Stimulated activated CD8-positive, alpha-beta memory T cell treated with anti-CD3 and anti-CD28 coated beads, Interleukin-12 subunit alpha, Interleukin-12 subunit beta, amount 100 ng/mL, for 4 hours (primary cell): ENCODE measurements at regions not wholly inside any gene's neighbourhood (a gene's known extent, or its start where the extent isn't known, plus 50 kb on each side); places are given as distances from the start of the nearest gene placed in this dataset.
"Not testable (repeated sequence)": the region's sequence is repeated elsewhere in the genome, so short reads cannot be mapped to it uniquely, and the experiment has no call there.

Source experiments
- DNase-seq: peaks from one replicate; pipeline ENCODE4 v3.0.0-alpha.2; 2020; ENCODE audit warnings: low read depth

DNA sequence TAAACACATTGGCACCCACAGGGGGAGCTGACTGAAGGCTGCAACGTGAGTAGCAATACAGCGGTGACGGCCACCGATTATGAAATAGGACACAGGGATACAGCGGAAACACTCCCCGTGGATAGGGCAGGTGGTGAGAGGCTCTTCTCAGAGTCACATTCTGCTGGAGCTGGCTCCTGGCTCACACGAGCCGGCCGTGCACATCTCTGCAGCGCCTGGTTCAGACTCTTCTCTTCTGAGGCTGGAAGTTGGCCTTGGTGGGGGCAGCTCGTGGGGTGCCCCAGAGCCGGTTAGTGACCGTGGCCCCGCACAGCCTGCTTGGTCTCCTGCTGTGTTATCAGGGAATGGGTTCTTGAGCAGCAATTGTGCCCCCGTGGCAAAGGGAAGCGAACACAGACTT, 61.3 kb upstream of the EN2 start:
- DNase-seq: no peak

DNA sequence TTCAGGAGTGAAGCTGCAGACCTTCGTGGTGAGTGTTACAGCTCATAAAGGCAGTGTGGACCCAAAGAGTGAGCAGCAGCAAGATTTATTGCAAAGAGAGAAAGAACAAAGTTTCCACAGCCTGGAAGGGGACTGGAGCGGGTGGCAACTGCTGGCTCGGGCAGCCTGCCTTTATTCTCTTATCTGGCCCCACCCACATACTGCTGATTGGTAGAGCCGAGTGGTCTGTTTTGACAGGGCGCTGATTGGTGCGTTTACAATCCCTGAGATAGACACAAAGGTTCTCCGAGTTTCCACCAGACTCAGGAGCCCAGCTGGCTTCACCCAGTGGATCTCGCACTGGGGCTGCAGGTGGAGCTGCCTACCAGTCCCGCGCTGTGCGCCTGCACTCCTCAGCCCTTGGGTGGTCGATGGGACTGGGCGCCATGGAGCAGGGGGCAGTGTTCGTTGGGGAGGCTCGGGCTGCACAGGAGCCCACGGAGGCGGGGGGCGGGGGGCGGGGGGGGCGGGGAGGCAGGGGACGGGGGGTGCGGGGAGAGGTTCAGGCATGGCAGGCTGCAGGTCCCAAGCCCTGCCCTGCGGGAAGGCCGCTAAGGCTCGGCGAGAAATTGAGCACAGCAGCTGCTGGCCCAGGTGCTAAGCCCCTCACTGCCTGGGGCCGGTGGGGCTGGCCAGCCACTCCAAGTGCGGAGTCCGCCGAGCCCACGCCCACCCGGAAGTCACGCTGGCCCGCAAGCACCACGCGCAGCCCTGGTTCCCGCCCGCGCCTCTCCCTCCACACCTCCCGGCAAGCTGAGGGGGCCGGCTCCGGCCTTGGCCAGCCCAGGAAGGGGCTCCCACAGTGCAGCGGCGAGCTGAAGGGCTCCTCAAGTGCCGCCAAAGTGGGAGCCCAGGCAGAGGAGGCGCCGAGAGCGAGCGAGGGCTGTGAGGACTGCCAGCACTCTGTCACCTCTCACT, 59.9 kb upstream of the EN2 start:
- not testable (repeated sequence) for DNase-seq

DNA sequence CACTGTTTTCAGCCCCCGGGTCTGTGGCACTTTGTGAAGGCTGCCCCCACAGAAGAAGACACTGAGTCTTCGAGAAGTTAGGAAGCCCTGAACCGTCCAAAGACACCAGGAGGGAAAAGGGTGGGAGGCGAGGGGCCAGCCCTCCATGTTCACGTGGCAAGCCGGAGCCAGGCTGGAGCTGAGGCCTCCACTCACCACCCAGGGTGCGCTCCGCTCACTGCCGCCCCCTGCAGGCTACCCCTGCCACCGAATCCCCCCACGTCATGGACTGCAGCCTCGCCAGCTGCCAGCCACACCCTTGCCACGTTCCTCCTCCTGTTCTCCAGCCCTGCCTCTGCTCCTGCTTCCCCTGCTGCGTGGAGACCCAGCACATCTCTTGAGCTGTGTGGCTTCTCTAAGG, 59.0 kb upstream of the EN2 start:
- no peak for DNase-seq

DNA sequence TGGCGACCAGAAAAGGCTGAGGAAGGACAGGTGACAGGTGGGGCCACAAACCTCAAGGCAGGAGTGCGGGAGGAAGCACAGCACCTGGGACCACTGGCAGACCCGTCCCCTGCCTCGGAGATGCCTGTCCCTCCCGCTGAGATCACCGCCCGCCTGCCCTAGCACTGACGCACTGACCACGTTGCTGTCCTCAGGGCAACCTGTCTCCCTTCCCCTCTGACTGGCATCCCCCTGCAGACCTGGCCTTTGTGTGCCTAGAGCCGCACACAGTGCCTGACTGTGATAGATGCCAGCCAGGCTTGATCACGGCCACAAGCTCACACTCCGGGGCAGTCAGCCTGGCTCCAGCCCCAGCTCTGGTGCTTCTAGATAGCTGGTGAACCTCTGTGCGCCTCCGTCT, 58.4 kb upstream of the EN2 start:
- DNase-seq: no peak

DNA sequence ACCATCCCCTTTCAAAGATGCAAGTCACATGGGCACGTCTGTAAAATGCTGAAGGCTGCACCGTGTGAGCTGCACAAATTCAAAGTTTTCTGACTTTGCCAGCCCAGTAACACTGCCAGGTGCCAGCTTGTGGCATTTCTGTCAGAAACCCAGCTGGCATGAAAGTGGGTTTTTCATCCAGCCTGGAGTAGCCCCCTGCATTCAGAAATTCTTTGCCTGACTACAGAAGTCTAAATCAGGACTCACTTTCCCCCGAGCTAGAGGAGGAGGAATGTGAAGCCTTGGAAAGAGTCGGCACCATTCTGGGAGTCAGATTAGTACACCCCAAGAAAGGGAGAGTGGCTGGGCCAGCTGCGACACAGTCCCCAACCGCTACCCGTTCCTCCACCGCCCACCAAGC, 56.7 kb upstream of the EN2 start:
- no peak for DNase-seq

DNA sequence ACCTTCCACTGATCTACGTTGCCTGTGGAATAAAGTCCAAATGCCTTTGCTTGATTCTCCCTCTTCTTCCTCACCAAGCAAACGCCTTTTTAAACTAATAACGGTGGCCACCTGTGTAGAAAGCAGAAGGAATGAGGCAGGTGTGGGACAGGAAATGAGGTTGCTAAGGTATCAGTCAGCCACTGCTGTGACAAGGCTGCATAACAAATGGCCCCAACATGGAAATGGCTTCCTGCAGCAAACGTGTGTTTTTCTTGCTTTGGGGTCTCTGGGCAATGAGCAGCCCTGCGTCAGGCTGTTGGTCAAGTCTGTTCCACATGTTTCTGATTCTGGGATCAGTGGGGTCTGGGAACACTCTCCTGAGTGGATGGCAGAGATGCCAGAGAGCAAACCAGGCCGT, 56.0 kb upstream of the EN2 start:
- no peak for DNase-seq

GRCh38 chr7:155402941-155403340, 55.0 kb upstream of the EN2 start:
- DNase-seq: no peak

DNA sequence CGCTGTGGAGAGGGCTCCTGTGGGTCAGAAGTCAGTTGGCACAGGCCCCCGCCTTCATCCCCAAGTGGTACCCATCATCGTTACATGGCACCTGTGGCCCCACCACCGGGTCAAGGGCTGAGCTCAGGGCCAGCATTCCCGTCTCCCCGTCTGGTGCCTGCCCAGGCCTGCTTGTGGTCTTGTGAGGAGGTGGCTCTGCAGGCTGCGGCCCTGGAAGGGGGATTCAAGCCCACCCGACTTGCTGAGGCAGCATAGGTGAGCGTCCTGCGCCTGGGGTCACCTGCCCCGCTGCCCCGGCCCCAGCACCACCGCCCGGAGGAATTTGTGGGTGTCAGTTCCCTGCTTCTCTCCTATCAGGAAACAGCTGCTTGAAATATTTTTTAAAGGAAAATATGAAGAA, 53.0 kb upstream of the EN2 start:
- no peak for DNase-seq

DNA sequence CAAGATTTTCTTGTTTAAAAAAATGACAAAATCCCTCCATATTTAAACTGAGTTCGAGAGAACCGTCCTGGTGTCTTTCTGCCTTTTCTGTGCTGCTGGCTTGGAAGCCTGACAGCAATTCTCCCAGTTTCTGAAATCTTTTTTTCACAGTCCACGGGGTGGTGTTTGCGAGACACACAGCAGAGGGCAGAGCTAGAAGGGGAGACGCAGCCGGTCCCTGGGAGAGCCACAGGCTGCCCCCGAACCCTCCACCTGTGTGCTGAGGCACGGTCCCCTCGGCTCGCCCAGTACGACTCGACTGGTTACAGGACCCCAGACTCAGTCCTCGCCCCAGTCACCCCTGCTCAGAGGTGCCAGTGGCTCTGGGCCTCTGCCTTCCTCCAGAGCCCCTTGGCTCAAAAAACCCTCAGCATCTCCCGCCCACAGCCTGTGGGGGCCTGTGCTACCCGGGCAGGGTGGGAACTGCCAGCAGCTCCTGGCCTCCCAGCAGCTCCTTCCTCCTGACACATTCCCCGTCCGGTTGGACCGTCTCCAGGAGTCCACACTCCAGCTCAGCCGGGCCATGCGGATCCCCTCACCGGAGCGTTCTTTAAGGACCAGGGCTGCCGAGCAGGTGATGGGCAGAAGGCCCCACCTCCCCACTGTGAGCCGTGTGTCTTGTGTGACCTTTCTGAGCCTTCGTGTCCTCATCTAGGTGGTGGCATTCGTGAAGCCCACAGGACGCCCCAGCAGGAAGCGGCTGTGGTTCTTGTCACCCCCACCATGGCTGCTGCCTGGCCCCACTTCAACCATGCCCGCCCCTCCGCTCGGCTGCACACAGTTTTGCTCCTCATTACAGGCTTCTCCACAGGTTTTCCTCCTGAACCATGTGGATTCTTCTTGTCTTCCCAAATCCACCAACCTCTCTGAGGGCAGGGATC, 52.3 kb upstream of the EN2 start:
- DNase-seq: peak; percentile 7

GRCh38 chr7:155407799-155408198, 50.1 kb upstream of the EN2 start:
- DNase-seq: no peak
